C1 segment of cervical spinal cord (tissue), 14 donors: ENCODE measurements at regions not wholly inside any gene's neighbourhood (a gene's known extent, or its start where the extent isn't known, plus 50 kb on each side); places are given as distances from the start of the nearest gene placed in this dataset.
A peak's percentile ranks its signal among the peaks of the same experiment; 100 is the strongest.

Experiments used
- DNase-seq, 14 donors: peaks; one replicate each; lab custom pipeline; 2025; lab: John Stamatoyannopoulos, UW

GRCh38 chr4:130306566-130306965 lies 1210.6 kb downstream of the C4orf33 start:
- no peak for DNase-seq

DNA sequence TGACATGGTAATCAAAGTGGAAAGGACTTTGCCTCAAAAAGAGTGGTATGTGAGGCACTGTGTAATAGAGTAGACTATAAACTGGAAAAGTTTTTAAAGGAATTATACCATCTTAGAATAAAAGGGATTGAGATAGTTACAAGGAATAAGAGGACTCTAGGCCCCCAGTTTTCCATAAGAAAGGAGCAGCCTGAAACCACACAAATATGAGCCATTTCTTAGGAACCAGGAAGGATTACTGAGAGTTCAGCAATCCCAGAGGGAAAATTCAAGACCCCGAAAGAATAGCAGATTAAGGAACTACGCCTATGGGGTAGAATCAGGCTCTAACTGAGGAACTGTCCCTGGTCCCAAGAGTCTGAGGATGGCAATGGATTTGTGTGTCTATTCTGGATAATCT lies 1213.3 kb downstream of the C4orf33 start:
- no peak for DNase-seq

GRCh38 chr4:130322439-130322838 lies 1226.5 kb downstream of the C4orf33 start:
- no peak for DNase-seq

GRCh38 chr4:130329036-130329435 lies 1233.1 kb downstream of the C4orf33 start:
- no peak for DNase-seq

DNA sequence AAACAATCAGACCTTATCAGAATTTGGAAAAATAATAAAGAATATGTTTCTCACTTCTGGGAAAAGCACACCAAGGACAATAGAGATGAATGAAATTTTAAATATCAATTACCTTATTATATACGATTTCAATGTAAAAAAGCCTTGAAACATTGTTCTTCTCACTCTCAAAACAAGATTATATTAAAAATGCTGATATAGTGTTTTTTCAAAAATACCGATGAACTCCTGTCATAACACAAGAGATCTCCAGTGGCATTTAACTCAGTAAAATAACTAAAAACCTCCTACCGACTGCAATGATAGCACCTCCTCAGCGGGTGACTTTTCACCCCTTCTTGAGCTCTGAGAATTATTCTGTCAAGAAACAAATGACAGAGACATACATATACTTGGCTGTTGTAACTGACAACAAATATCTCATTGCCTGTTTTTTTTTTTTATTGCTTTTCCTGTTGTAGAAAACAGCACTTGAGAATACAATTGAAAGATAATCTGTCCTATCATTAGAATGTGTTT lies 1237.3 kb downstream of the C4orf33 start:
- no peak for DNase-seq

DNA sequence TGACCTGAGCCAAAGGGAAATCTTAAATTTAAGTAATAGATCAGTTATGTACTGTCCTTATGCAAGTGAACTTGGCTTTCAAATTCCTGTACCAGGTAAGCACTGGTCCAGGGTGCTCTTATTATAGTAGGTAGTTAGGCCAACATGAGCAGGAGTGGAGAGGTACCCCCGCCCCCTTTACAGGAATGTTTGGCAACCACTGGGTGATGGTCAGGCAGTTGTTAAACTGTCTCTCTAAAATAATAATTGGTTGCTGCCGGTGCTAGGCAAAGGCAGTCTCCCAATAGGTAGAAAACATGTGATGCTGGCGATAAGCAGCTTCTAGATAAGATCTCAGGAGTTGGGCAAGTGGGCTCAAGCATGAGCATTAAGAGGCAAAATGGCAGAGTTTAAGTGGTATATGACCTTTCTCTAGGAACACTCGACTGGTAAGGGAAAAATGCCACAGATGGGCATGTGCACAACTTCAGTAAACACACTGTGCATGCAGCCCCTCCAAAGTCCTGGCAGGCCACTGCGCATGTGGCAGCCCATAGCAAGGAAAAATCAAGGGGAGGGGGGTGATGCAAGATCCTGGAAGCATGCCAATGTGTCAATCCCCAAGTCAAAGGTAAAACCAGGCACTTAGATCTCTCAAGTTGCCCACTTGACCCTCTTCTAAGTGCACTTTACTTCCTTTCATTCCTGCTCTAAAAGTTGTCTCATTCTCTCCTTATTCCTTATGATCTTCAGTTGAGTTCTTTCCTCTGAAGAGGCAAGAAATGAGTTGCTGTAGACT lies 1239.7 kb downstream of the C4orf33 start:
- no peak for DNase-seq

GRCh38 chr4:130336585-130337217 lies 1240.7 kb downstream of the C4orf33 start:
- no peak for DNase-seq

GRCh38 chr4:130338851-130339250 lies 1242.9 kb downstream of the C4orf33 start:
- DNase-seq: peak in 1 of 14 donors; percentile 6

GRCh38 chr4:130349745-130350144 lies 1253.8 kb downstream of the C4orf33 start:
- no peak for DNase-seq

DNA sequence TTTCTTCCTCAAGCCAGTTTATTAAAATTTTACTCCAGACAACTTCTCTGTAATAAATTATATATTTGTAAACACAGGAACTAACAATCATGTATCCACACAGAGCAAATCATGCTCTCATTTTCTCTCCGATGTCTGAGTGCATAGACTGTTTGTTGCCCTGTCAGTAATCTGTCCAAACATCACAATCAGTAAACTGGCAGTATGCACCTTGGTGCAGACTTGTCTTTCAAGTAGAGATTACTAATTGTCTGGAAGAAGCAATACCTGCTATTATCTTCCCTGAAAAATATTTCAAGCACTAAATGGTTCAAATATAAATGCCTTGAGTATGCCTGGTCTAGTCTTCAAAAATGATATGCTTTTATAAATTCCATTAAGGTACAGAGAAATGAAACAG lies 1260.9 kb downstream of the C4orf33 start:
- no peak for DNase-seq

- no peak for DNase-seq
Observed at GRCh38 chr4:130359542-130359941, 1263.6 kb downstream of the C4orf33 start.

- DNase-seq: no peak
Observed at GRCh38 chr4:130361616-130362015, 1265.7 kb downstream of the C4orf33 start.

- DNase-seq: no peak
Observed at GRCh38 chr4:130368668-130369067, 1272.7 kb downstream of the C4orf33 start.

- DNase-seq: no peak
Observed at GRCh38 chr4:130393231-130393630, 1297.3 kb downstream of the C4orf33 start.

GRCh38 chr4:130393642-130394041 lies 1297.7 kb downstream of the C4orf33 start:
- no peak for DNase-seq

DNA sequence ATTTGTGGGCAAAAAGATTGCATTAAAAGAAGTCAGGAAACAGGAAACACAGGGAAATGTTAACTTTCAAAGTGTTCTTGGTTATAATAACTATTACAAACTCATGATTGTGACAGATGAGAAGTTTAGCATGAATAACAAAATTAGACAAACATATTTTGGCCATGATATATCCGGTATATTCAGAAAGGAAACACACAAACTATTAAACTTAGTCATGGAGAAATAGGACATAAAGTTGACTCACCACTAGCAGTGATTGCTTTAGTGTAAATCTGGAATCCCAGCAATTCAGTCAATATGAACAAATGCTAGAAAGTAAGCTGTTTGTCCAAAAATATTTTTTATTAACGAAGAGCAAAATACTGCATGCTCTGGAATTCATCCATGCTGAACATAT lies 1299.9 kb downstream of the C4orf33 start:
- DNase-seq: no peak

DNA sequence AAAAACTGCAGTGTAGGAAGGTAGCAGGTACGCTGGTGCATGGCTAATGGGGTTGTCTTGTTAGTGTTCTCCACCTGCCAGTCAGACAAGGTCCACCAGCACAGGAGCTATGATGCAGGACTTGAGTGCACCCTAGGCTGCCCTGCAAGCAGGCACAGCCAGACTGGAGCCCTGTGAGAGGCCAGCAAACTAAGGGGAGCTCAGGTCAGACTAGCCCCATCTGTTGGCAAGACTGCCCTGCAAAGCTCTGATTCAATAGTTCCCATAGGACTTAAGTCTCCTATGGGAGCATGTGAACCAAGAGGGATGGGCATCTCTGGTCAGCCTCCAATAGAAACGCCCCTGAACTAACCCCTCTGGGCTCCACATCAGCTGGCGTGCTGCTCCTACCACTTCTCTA lies 1307.3 kb downstream of the C4orf33 start:
- no peak for DNase-seq

GRCh38 chr4:130416228-130416627 lies 1320.3 kb downstream of the C4orf33 start:
- no peak for DNase-seq

DNA sequence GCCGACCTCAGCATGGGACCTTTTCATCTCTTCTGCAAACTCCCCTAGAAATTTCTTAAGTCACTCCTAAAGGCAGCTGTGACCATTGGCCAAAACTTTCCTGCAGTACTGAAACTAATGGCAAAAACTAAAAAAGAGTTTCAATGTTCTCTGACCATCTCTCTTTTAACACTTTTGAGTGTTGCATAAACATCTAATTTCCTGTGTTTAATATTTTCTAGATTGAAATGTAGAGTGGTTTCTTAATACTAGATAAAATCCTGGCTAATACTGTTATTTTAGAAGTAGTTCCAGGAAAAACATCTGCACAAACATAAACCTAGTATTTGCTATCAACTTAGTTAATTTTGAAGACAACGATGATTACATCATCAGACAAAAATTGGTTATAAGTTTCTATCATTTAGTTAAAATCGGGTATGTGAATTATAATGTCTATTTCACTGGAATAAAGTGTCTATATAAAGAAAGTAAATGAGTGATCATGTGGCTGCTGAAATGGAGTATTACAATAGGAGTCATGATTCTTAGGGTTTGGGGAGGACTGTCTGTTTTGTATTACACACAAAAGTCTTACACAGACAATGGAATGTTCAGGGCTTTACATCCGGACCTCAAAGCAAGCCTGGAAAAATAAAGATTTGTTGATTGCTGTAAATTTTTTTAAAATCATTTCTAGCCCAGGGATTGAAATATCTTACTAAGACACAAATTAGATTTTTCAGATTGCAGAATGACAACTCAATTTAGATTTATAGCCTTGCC lies 1323.4 kb downstream of the C4orf33 start:
- DNase-seq: no peak

DNA sequence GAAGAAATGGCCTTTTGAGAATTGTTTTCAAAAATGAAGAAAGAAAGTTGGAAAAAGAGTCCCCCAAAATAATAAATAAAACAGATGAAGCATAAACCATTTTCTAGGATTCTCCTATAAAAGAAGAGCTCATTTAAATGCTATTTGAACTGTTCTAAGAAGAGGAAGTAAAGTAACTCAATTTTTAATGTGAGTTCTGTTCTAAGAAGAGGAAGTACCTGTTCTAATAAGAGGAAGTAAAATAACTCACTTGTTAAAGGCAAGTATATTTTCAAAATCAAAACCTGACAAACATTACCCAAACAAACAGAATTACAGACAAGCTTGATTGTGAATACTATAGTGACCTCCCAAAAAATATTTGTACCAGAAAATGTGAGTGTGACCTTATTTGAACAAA lies 1326.3 kb downstream of the C4orf33 start:
- DNase-seq: no peak

- no peak for DNase-seq
Observed at GRCh38 chr4:130424211-130424610, 1328.3 kb downstream of the C4orf33 start.

DNA sequence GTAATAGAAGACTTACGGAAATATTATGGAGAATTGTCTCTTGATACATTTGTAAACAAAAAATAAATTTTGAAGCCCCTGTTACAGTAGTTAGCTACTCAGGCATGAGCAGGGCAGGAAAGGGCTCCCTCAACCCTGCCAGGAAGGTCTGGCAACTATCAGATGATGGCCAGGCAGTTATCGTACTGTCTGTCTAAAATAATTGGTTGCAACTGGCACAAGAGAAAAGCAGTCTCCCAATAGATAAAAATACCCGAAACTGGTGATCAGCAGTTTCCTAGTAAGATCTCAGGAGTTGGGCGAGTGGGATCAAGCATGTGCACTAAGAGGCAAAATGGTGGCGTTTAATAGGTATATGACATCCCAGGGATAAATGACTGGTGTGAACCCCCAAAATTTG lies 1336.3 kb downstream of the C4orf33 start:
- no peak for DNase-seq
